ENCODE measurements at regions not wholly inside any gene's neighbourhood (a gene's known extent, or its start where the extent isn't known, plus 50 kb on each side); places are given as distances from the start of the nearest gene placed in this dataset.

GRCh38 chr13:57787058-57787791 is 155.7 kb downstream of the PCDH17 start:
- TF ChIP-seq CTCF (conservative IDR thresholded peaks at IDR 0.05; ENCODE audit: low read depth, low read length): no peak
- TF ChIP-seq EZH2 (IDR thresholded peaks at IDR 0.05; ENCODE audit: low read length, unreplicated experiment): no peak
